ENCODE measurements at regions not wholly inside any gene's neighbourhood (a gene's known extent, or its start where the extent isn't known, plus 50 kb on each side); places are given as distances from the start of the nearest gene placed in this dataset.

- no peaks in the 10 kb centered on the region for H3K9me2 ChIP-seq
- no peaks in the 10 kb centered on the region for H3K4me1 ChIP-seq (ENCODE audit: control insufficient read depth in 1 of 2, insufficient read depth in 2 of 2, low read depth in 1 of 2, low read length in 1 of 2)
- no peak overlapping the region for H3K4me3 ChIP-seq (ENCODE audit: low read depth in 2 of 2, low read length in 1 of 2)
- no peaks in the 10 kb centered on the region for H3K9me3 ChIP-seq
- DNase-seq = no peak
- no peak overlapping the region for H2AFZ ChIP-seq (ENCODE audit: low read depth)
- H3K27ac ChIP-seq (ENCODE audit: low read depth in 2 of 2, low read length in 1 of 2) = no peak overlapping the region
- no peaks in the 10 kb centered on the region for H4K20me1 ChIP-seq (ENCODE audit: insufficient read depth)
- TF ChIP-seq REST (IDR thresholded peaks at IDR 0.05; ENCODE audit: low read depth, low read length) = no peak
- TF ChIP-seq FOXM1 (IDR thresholded peaks at IDR 0.05; ENCODE audit: low read depth) = no peak
- ChIA-PET POLR2A (no interaction called here), CTCF (no interaction called here)
- H3K27me3 ChIP-seq (ENCODE audit: insufficient read depth) = no peaks in the 10 kb centered on the region
- WGBS (ENCODE audit: low lambda C conversion rate) = 15% methylated on average over 5 of the region's 5 CpGs
- H3K79me2 ChIP-seq (ENCODE audit: insufficient read depth) = no peaks in the 10 kb centered on the region
- H3F3A ChIP-seq (replicated peaks; ENCODE audit: insufficient read depth) = no peaks in the 10 kb centered on the region
- H3K9ac ChIP-seq = no peak overlapping the region
- H3K36me3 ChIP-seq (replicated peaks in 1 of 2; ENCODE audit: control insufficient read depth in 1 of 2, insufficient read depth in 2 of 2, low read length in 1 of 2) = no peaks in the 10 kb centered on the region
- H3K4me2 ChIP-seq = no peak overlapping the region
Observed at GRCh38 chr9:102519423-102519822, 475.7 kb upstream of the CYLC2 start.

GRCh38 chr9:102518324-102518723, 476.8 kb upstream of the CYLC2 start:
- Histone ChIP-seq H2AFZ (ENCODE audit: low read depth) (no peak overlapping the region), H3F3A (replicated peaks; ENCODE audit: insufficient read depth) (no peaks in the 10 kb centered on the region), H3K79me2 (ENCODE audit: insufficient read depth) (no peaks in the 10 kb centered on the region), H3K27ac (ENCODE audit: low read depth in 2 of 2, low read length in 1 of 2) (no peak overlapping the region), H4K20me1 (ENCODE audit: insufficient read depth) (no peaks in the 10 kb centered on the region), H3K27me3 (ENCODE audit: insufficient read depth) (no peaks in the 10 kb centered on the region), H3K4me1 (ENCODE audit: control insufficient read depth in 1 of 2, insufficient read depth in 2 of 2, low read depth in 1 of 2, low read length in 1 of 2) (no peaks in the 10 kb centered on the region), H3K4me3 (ENCODE audit: low read depth in 2 of 2, low read length in 1 of 2) (no peak overlapping the region), H3K9ac (no peak overlapping the region), H3K9me3 (no peaks in the 10 kb centered on the region), H3K9me2 (no peaks in the 10 kb centered on the region), H3K36me3 (replicated peaks in 1 of 2; ENCODE audit: control insufficient read depth in 1 of 2, insufficient read depth in 2 of 2, low read length in 1 of 2) (no peaks in the 10 kb centered on the region), H3K4me2 (no peak overlapping the region)
- 5% methylated on average over 5 of the region's 5 CpGs for WGBS (ENCODE audit: low lambda C conversion rate)
- POLR2A ChIA-PET = no interaction called here
- CTCF ChIA-PET = no interaction called here
- no peak for DNase-seq
- TF ChIP-seq POLR2AphosphoS5 (IDR thresholded peaks at IDR 0.05; ENCODE audit: low read depth, low read length) = no peak

- Histone ChIP-seq H3K36me3 (replicated peaks in 1 of 2; ENCODE audit: control insufficient read depth in 1 of 2, insufficient read depth in 2 of 2, low read length in 1 of 2) (no peaks in the 10 kb centered on the region), H3K9me3 (no peaks in the 10 kb centered on the region), H3K9ac (no peak overlapping the region), H3F3A (replicated peaks; ENCODE audit: insufficient read depth) (no peaks in the 10 kb centered on the region), H3K4me2 (no peak overlapping the region), H3K27ac (ENCODE audit: low read depth in 2 of 2, low read length in 1 of 2) (no peak overlapping the region), H3K9me2 (no peaks in the 10 kb centered on the region), H2AFZ (ENCODE audit: low read depth) (no peak overlapping the region), H3K4me3 (ENCODE audit: low read depth in 2 of 2, low read length in 1 of 2) (no peak overlapping the region), H3K79me2 (ENCODE audit: insufficient read depth) (no peaks in the 10 kb centered on the region), H3K27me3 (ENCODE audit: insufficient read depth) (no peaks in the 10 kb centered on the region), H4K20me1 (ENCODE audit: insufficient read depth) (no peaks in the 10 kb centered on the region), H3K4me1 (ENCODE audit: control insufficient read depth in 1 of 2, insufficient read depth in 2 of 2, low read depth in 1 of 2, low read length in 1 of 2) (no peaks in the 10 kb centered on the region)
- CTCF ChIA-PET = no interaction called here
- 29% methylated on average over 9 of the region's 9 CpGs for WGBS (ENCODE audit: low lambda C conversion rate)
- no peak for DNase-seq
- no peak for TF ChIP-seq IRF3 (IDR thresholded peaks at IDR 0.05; ENCODE audit: low read depth, low read length)
- TF ChIP-seq FOXM1 (IDR thresholded peaks at IDR 0.05; ENCODE audit: low read depth) = no peak
- TF ChIP-seq CTCF (IDR thresholded peaks at IDR 0.05) = no peak
- TF ChIP-seq RXRA (IDR thresholded peaks at IDR 0.05; ENCODE audit: borderline replicate concordance, low read depth) = no peak
- TF ChIP-seq PBX3 (IDR thresholded peaks at IDR 0.05) = no peak
- no peak for TF ChIP-seq NRF1 (IDR thresholded peaks at IDR 0.05; ENCODE audit: low read depth, low read length)
- no peak for TF ChIP-seq JUND (IDR thresholded peaks at IDR 0.05)
- TF ChIP-seq EZH2phosphoT487 (IDR thresholded peaks at IDR 0.05; ENCODE audit: borderline replicate concordance, low read depth) = no peak
- no peak for TF ChIP-seq CHD2 (IDR thresholded peaks at IDR 0.05; ENCODE audit: low read length, partially characterized antibody)
- TF ChIP-seq USF1 (IDR thresholded peaks at IDR 0.05; ENCODE audit: borderline replicate concordance, low read depth) = no peak
- POLR2A ChIA-PET = no interaction called here
Observed at GRCh38 chr9:102514541-102514940, 480.6 kb upstream of the CYLC2 start.
